ENCODE measurements at regions not wholly inside any gene's neighbourhood (a gene's known extent, or its start where the extent isn't known, plus 50 kb on each side); places are given as distances from the start of the nearest gene placed in this dataset.

GRCh38 chr5:4294878-4295277, 699.2 kb downstream of the IRX1 start:
- DNase-seq (ENCODE audit: low read depth): no peak

- no peak for DNase-seq (ENCODE audit: low read depth)
Observed at GRCh38 chr5:4295663-4296339, 700.2 kb downstream of the IRX1 start.

DNA sequence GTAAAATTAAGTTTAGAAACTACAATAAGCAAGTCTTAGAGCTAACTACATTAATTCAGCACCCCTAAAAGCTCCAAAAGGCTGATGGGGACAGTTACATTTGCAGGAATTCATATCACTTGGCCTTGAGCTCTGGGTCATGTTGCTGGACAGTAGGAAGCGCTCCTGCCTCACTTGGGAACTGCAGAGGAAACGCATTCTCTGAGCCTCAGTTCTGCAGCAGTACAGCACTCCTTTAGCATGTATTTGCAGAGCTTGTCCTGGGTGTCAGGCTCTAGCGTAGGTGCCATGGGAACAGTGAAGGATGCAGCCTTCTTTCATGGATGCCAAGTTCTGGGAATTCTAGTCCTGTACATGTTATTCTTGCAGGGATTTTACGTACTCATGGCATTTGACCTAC, 710.4 kb downstream of the IRX1 start:
- DNase-seq (ENCODE audit: low read depth): no peak

DNA sequence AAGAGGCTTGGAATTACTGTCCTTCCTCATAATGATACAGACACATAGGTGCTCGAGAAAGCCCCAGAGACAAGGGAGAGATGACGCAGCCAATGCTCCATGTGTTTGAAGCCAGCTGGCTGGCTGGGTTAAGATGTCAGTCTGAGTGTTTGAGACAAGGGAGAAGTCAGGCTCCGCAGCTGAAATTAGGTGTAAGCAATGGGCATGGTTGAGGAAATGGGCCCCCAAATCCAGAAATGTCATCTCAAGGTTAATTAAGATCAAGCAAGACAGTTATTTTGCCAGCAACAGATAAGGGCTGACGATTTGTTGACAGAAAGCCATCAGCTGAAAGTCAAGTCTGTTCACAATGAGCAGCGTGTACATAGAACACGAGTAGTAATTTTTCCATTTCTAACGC, 713.4 kb downstream of the IRX1 start:
- no peak for DNase-seq (ENCODE audit: low read depth)

DNA sequence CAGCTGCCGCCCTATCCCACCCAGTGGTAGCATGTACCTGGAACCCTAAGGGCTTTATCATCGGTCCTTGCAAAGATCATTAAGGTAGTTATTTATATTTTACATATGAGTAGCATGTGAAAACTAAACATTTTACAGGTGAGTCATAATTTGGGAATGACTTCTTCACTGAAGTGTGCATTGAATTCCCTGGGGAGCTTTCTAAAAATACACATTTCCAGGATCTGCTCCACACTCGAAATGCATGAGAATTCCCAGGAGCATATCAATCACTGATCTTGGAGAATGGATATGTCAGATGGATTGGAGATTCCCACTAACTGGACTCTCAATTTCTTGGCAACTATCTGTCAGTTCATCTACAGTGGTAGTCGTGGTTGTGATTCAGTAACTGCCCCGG, 717.5 kb downstream of the IRX1 start:
- no peak for DNase-seq (ENCODE audit: low read depth)

GRCh38 chr5:4319478-4320128, 724.0 kb downstream of the IRX1 start:
- DNase-seq (ENCODE audit: low read depth): no peak

DNA sequence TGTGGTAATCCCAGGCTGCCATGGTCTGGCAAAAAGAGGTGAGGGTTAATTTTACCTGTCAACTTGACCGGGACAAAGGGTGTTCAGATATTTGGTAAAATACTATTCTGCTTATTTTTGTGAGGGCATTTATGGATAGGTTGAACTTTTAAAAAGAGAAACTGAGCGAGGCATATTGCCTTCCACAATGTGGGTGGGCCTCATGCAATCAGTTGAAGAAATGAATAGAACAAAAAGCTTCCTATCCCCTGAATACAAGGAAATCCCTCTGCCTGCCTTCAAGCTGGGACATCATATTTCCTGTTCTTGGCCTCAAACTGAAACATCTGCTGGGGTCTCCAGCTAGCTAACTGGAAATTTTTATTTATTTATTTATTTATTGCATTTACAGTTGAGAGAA, 734.7 kb downstream of the IRX1 start:
- no peak for DNase-seq (ENCODE audit: low read depth)

- DNase-seq (ENCODE audit: low read depth): no peak
Observed at GRCh38 chr5:4335078-4335477, 739.4 kb downstream of the IRX1 start.

DNA sequence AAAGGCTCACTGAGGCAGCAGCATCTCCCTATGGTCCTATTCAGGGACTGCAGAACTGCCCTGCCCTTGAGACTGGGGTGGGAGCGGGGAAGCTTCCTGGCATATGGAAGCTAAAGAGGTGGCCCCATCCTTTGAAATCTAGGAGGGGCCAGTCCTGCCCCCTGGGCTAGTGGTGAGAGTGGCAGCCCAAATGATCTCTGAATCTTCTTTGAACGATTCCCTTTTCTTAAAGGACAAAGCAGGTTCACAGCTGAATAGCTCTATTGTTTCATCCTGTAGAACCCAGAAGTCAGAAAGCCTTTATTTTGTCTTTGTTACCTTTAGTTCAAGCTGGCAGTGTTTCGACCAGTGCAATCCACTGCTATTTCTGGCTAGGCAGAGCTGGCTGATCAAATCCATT, 741.9 kb downstream of the IRX1 start:
- DNase-seq (ENCODE audit: low read depth): no peak

- DNase-seq (ENCODE audit: low read depth): no peak
Observed at GRCh38 chr5:4339949-4340348, 744.3 kb downstream of the IRX1 start.

DNA sequence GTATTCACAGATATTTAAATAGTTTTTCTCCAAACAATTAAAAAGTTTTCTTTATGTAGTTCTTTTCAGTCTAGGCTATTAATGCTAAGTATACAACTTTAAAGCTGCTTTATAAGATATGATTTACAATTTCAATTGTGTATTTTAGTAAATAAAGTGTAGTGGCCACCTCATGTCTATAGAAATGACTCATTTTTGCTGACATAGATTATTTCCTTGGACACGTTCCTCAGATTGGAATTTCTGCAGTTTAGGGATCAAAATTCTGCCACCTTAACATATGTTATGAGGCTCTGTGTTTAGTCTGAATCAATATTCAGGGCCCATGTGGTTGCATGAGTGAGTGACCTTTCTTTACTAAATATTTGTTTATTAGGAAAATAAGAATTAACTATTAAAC, 750.2 kb downstream of the IRX1 start:
- DNase-seq (ENCODE audit: low read depth): no peak

DNA sequence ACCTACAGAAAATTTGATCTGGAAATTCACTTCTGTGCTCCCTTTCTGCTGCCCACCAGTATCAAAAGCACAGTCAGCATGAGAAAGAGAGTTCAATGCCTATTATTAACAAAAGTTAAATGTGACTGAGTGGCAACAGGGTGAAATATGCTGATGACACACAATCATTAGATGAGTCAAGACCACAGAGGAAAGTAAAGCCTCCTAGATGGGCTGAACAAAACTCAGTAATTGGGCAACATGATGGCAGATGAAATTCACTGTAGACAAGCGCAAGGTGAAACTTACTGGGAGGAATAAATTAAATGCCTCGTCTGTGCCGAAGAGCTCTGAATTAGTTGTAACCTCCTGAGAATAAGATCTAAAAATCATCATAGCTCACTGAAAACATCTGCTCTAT, 752.8 kb downstream of the IRX1 start:
- no peak for DNase-seq (ENCODE audit: low read depth)

GRCh38 chr5:4348919-4349318, 753.3 kb downstream of the IRX1 start:
- no peak for DNase-seq (ENCODE audit: low read depth)

GRCh38 chr5:4356201-4356600, 760.6 kb downstream of the IRX1 start:
- no peak for DNase-seq (ENCODE audit: low read depth)

GRCh38 chr5:4359847-4360246, 764.2 kb downstream of the IRX1 start:
- no peak for DNase-seq (ENCODE audit: low read depth)

- no peak for DNase-seq (ENCODE audit: low read depth)
Observed at GRCh38 chr5:4361753-4362152, 766.1 kb downstream of the IRX1 start.

DNA sequence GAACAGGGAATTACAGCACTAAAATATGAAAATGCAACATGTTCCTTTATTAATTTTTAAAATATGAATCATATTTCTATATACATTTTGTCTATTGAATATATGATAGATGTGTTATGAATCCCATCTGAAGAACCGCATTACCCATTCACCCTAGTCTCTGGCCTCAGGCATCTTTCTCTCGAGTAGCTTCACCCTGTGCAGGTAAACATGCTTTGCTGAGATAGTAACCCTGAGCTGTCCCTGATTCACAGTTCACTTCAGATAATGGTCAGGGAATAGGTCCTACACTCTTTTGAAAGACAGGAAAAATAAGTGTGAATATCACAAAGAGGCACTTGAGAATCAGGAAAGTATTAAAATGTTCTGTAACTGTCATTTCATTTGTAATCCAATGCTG, 766.8 kb downstream of the IRX1 start:
- no peak for DNase-seq (ENCODE audit: low read depth)

GRCh38 chr5:4363045-4363444, 767.4 kb downstream of the IRX1 start:
- no peak for DNase-seq (ENCODE audit: low read depth)

DNA sequence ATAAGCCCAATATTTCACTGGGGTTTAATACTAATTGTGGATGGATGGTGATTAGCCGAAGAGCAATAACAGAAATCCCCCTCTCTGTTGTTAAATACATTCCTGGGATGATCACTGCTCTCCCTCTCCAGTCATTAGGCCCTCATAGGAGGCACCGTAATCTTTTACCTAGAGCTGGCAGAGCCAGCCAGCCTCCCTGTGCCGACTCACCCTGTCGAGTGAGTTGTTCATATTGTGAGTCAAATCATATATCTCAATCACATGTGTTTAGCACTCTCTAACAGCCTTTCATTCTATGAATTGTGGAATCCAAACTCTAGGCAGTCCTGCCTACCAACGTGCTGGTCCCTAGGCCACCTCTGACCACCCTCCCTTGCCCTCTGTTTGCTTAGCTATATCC, 771.0 kb downstream of the IRX1 start:
- no peak for DNase-seq (ENCODE audit: low read depth)

DNA sequence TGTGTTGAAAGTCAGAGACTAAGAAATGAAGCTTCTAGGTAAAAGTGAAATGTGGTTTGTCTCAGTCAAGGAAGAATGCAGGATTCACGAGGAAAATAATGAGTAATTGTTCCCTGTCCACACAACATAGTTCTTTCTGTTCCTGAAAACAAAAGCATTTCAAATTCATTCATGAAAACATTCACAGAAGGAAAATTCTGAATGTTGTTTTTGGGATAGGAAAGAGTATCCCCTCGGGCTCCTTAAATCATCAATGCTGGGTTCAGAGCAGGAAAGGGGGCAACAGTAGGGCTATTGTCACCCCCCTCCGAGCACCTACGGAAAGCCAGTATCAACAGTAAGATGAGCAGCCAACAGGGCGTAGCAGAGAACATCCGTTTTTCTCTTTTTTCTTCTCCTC, 769.9 kb upstream of the ADAMTS16 start:
- DNase-seq (ENCODE audit: low read depth): no peak

DNA sequence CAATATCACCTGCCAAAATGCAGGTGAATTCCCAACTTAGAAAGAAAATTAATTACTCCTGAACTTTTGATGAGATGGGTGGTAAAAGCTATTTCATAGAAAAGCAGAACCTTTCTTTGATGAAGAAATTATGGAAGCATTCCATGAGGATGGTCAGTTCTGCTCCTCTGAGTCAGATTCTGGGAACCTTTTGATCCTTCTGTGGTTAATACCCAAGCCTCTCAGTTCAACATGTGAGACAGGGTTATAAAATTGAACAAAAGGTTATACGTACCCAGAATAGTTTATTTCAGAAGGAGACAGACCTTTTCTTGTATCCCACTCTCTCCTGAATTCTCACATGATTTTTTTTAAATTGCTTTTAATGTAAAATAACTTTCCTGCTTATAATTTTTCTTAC, 767.6 kb upstream of the ADAMTS16 start:
- no peak for DNase-seq (ENCODE audit: low read depth)

- DNase-seq (ENCODE audit: low read depth): no peak
Observed at GRCh38 chr5:4373051-4373820, 766.9 kb upstream of the ADAMTS16 start.

DNA sequence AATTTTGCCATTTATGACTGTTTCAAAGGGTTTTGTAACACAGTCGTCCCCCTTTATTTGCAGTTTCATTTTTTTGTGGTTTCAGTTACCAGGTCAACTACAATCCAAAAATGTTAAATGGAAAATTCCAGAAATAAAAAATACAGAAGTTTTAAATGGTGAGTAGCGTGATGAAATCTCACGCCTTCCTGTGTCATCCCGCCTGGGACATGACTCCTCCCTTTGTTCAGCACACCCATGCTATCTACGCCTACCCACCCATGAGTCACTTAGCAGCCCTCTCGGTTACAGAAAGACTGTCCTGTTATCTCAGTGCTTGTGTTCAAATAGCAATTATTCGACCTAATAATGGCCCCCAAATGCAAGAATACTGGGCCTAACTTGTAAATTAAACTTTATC, 765.3 kb upstream of the ADAMTS16 start:
- DNase-seq (ENCODE audit: low read depth): no peak

Data from LHCN-M2 (cell line).